ENCODE measurements at regions not wholly inside any gene's neighbourhood (a gene's known extent, or its start where the extent isn't known, plus 50 kb on each side); places are given as distances from the start of the nearest gene placed in this dataset.
"Not testable (repeated sequence)": the region's sequence is repeated elsewhere in the genome, so short reads cannot be mapped to it uniquely, and the experiment has no call there.

DNA sequence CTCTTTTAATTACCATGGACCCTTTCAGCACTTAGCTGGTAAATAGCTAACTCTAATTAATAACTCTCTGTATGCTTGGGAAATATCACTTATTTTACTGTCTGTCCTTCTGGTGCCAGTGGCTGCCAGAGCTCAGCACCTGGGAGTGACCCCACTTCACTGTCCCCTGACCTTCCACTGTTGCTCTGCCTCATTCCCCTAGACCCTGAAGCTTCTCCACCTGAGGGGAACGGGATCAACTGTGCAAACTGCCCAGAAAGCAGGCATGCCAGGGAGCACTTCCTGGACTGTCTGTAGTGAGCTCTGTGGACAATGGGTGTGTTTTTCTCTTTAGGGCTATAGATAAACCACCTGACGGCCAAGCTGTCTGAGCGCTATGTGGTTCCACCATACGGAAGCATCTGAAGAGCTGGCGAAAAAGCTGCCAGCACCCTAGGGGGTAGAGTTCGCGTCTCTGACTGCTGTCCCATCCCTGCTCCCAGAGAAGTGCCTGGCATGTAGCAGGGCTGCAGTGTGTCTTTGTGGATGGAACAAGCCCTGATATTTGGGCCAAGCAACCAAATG is 106.3 kb upstream of the FOXA2 start:
- no peak for DNase-seq (ENCODE audit: low read depth in 2 of 2, low spot score in 1 of 2)

DNA sequence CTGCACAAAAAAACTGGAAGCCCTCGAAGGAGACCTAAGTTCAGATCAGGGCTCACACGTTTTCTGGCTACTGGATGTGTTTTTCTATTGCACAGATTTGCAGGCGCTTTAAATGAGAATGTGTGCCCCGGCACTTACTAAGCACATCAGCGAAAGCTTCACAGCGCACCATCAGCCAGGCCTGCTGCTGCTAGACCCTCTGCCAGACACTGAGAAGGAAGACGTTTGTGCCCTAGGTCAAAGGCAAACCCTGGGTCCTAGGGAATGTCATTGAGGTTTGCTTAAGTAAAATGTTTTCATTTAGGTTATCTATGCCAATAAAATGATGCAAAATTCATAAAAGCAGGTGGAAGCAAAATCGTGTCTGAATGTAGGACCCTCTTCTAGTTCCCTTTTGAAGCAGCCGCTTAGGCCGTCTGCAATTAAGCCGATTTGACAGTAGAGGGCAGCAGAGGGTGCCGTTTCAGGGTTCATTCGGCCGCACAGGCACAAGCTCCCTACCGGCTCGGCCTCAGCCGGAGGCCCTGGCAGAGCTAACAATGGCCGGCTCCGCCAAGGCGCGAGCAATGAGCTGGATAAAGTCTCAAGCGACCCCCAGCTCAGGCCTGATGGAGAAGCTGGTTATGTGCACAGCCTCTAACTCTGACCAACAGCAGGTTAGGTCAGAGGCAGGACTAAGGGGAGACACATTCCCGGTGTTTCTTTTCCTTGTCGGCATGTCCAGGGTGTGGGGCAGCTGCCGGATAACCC is 107.2 kb upstream of the FOXA2 start:
- peak in 1 of 2 donors; percentile 8 for DNase-seq (ENCODE audit: low read depth in 2 of 2, low spot score in 1 of 2)

DNA sequence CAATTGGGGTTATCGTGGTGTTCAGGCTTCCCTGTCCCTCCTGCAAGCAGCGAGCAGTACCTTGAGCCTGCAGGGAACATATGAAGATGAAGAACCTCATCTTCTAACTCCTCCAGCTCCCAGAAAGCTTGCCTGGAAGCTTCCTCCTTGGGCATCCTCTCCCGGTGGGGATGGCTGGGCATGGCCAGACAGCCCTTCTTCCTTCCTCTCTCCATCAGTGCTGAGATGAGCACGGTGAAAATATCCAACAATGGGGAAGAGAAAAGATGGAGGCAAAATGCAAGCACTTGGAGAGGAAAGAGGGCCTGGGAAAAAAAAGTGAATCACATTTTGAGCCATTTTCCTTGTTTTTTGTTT is 107.7 kb upstream of the FOXA2 start:
- DNase-seq (ENCODE audit: low read depth in 2 of 2, low spot score in 1 of 2), result no peak

DNA sequence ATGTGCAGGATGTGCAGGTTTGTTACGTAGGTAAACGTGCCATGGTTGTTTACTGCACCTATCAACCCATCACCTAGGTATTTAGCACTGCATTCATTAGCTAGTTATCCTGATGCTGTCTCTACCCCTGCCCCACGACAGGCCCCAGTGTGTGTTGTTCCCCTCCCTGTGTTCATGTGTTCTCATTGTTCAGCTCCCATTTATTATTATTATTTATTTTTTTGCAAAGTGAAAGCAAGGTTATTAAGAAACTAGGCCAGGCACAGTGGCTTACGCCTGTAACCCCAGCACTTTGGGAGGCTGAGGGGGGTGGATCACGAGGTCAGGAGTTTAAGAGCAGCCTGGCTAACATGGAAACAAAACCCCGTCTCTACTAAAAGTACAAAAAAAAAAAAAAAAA is 108.2 kb upstream of the FOXA2 start:
- DNase-seq (ENCODE audit: low read depth in 2 of 2, low spot score in 1 of 2), result not testable (repeated sequence)

DNA sequence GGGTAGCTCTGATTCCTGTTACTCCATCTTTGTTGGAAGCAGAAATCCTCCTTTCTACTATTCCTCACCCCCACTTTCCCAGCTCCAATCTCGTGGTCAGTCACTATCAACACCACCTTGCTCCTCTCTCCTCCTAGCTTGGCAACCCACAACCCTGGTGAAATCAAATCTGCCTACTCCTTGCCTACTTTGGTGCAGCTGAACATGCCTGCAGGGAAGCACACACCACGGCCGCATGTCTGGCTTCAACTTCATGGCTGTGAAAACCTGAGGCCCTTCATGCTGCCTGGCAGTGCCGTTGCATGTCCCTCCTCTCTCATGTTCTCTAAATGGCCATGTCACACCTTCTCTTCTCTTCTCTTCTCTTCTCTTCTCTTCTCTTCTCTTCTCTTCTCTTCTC is 112.4 kb upstream of the FOXA2 start:
- no peak for DNase-seq (ENCODE audit: low read depth in 2 of 2, low spot score in 1 of 2)

DNA sequence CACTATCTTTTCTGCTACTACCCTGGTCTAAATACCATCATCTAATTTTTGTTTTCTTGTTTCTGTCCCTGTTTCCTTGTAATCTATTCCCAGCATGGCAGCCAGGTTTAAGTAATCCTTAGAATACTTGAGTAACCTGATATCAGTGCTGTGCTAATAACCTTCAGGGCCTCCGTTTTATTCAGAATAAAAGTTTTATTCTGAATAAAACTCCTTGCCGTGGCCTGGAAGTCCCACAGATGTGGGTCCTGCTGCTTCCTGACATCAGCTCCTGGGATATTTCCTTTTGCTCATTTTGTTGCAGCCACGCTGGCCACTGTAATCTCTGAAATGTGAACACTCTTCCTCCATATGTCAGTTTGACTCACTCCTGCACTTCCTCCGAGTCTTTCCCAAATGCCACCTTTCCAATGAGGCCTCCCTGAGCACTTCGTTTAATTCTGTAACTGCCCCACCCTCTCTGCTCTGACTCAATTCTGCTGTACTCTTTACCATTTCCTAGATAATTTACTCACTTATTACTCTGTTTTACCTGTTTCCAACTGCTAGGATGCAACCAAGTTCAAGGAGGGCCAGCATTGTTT is 114.0 kb upstream of the FOXA2 start:
- DNase-seq (ENCODE audit: low read depth in 2 of 2, low spot score in 1 of 2), result no peak

DNA sequence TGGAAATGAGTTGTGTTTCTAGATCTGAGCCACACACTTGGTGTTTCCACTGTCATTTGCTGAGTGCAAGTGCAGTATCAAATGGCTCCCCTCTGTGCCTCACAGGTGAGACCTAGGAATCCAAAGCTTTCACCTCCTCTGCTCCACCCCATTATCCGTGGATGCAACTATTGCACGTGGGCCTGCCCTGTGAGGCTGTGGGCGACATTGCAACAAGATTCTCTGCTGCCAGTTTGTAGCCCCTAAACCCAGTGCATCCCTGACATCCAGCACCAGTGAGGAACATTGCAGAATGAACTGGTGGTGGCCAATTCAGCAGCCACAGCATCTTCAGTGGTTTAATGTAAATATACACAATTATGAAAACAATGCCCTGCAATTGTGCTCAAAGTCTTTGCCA is 115.0 kb upstream of the FOXA2 start:
- no peak for DNase-seq (ENCODE audit: low read depth in 2 of 2, low spot score in 1 of 2)

DNA sequence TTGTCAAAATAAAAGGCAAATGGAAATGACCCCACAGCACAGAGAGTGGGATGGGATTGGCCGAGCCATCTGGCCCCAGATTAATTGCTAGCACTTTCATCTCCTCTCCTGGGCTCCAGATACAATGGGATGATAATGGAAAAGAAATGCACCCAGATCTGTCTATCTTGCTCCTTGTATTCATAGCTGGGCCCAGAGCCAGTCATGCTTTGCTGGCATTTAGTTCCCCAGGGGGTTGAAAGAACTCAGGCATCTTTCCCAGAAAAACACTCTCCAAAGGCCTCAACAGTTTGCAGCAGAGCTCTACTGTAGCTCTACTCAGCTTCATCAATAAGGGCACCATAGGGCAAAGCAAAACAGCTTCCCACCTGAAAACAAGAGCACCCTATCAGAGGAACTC is 116.0 kb upstream of the FOXA2 start:
- DNase-seq (ENCODE audit: low read depth in 2 of 2, low spot score in 1 of 2), result no peak

DNA sequence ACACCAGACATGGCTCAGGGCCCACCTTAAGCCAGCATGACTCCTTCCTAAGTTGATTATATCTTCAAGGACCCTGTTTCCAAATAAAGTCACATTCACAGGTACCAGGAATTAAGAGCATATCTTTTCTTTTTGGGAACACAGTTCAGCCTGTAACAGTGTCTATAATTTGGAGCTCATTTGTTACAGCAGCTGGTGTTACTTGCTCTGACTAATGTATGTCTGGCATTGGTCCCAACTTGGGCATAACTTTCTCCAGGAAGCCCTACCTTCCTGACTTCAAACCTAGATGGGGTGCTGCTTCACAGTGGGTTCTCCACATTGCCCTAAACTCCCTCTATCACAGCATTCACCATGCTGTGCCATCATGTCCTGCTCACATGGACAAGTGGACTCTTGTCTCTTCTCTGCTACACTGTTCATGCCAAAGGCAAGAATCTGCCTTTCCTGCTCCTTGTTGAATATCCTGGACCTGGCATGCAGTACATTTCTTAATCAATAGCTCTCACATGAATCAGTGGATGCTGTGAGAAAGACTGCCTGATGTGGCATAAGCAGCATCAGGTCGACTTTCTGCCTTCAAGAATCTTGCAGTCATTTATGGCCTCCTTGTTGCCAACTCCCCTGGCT is 117.4 kb upstream of the FOXA2 start:
- no peak for DNase-seq (ENCODE audit: low read depth in 2 of 2, low spot score in 1 of 2)

DNA sequence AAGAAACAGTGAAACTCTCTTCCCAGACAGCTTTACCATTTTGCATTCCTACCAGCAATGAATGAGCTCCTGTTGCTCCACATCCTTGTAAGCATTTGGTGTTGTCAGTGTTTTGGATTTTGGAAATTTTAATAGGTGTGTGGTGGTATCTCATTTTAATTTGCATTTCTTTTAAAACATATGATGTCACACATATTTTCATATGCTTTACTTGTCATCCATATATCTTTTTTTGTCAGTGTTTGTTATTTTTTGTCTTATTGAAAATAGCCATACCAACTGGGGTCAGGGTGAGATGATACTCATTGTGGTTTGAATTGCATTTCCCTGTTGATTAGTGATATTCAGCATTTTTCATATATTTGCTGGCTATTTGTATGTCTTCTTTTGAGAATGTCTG is 119.5 kb upstream of the FOXA2 start:
- DNase-seq (ENCODE audit: low read depth in 2 of 2, low spot score in 1 of 2), result no peak

DNA sequence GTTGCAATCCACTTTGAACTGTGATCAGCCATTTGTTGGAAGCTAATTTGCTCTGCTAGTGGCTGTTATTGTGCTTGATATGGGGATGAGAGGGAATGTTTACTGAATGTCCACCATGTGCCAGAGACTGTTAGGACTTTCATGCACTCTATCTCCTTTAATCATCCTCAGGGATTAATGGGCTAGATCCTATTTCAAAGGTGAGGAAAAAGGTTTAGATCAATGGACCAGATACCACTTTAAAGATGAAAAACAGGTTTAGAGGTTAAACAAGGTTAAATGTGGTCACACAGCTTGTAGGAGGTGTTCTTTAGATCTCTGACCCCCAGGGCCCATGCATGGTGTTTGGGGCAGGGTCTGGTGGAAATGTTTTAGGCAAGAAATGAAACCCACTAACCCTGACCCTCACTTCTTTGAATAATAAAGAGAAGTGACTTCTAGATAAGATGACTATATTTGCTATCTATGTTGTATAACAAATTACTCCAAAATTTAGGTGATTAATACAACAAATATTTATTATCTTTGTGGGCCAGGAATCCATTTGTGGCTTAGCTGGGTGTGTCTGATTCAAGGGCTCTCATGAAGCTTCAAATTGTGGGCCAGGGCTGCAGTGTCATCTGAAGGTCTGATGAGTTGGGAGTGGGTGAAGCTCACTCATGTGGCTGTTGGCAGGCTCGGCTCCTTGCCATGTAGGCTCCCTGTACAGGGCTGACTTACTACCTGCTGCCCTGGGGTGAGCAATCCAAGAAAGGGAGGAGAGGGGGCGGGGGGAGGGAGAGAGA is 127.8 kb upstream of the FOXA2 start:
- DNase-seq (ENCODE audit: low read depth in 2 of 2, low spot score in 1 of 2), result no peak

DNA sequence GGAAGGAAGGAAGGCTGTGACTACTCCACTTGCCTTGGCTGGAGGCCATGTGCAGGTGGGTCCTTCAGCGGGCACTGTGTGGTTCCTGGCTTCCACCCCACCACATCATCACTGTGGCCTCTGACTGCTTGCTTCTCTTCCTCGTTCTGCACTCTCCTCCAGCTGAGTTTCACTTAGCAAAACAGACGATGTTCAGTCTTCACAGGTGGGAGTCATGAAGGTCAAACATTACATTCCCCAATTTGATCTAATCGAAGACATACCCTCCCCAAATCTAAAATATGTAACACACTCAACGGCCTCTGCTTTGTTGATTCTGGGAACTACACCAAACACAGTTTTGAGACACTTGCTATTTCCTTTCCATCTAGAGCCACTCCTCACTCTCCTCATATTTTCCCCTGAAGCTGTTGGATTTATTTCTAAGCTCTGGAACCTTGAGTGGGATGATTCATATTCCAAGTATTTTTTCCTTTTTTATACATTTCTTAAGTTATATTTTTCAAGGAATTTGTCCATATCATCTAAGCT is 132.5 kb upstream of the FOXA2 start:
- no peak for DNase-seq (ENCODE audit: low read depth in 2 of 2, low spot score in 1 of 2)

DNA sequence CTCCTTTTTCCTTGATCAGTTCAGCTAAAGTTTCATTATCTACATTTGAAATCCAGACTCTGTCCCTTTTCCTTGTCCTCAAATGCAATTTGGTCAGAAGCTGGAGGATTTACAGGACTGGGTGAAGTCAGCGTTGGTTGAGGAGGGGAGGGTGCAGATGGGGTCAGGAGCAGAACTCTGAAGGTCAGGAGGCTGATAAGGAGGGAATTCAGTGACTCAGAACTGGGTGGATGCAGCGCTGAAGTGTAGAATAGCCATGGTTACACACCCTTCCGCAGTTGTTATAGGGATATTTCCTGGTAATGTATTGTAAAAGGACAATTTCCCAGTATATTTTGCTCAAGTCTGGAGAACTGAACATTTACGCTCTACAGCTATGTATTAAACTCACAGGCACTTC is 133.1 kb upstream of the FOXA2 start:
- DNase-seq (ENCODE audit: low read depth in 2 of 2, low spot score in 1 of 2), result no peak

DNA sequence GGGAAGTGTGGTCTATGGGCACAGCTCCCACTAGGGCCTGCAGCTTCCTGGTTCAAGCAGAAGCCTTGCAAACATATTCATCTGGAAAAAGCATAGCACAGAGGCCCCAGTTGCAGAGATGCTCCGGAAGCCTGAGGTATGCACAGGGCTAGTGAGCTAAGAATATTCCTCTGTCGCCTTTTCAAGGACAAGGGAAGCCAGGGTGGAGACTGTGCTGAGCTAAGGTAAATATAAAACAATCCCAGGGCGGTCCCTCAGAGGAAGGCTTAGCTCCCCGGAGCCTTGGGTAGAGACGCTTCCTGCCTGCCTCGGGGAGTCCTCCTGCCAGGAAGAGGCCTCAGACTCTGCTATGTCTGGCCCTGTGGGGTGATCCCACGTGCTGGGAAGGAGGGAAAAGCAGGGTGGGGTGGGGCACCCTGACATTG is 134.8 kb upstream of the FOXA2 start:
- no peak for DNase-seq (ENCODE audit: low read depth in 2 of 2, low spot score in 1 of 2)

DNA sequence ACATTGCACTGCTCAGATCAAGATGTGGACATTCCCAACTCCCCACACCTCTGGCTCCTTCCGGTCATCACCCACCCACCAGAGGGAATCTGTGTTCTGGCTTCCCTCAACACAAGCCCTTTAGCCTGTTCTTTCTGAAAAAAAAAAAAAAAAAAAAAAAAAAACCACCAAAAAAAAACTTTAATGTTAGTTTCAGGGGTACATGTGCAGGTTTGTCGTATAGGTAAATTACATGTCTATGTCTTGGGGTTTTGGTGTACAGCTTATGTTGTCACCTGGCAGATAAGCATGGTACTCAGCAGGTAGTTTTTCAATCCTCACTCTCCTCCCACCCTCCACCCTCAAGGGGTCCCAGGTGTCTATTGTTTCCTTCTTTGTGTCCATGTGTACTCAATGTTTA is 135.8 kb upstream of the FOXA2 start:
- DNase-seq (ENCODE audit: low read depth in 2 of 2, low spot score in 1 of 2), result no peak

DNA sequence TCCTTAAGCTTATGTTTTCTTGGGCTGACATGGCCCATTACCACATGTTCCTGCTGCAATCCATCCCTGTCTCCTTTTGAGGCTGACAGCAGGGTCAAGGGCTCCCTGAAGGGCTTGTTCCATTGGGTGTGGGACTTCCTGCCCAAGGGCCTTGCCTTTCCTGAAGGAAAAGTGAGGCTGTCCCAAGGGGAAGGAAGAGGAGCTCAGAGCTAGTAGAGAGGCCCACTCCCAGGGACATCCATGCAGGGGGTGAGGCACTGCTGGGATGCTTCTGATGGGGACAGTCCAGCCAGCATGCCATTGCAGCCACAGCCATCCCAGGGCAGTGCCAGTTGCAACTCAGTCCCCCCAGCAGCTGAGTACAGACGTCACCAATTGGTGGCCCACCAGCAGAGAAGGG is 138.4 kb upstream of the FOXA2 start:
- DNase-seq (ENCODE audit: low read depth in 2 of 2, low spot score in 1 of 2), result no peak

DNA sequence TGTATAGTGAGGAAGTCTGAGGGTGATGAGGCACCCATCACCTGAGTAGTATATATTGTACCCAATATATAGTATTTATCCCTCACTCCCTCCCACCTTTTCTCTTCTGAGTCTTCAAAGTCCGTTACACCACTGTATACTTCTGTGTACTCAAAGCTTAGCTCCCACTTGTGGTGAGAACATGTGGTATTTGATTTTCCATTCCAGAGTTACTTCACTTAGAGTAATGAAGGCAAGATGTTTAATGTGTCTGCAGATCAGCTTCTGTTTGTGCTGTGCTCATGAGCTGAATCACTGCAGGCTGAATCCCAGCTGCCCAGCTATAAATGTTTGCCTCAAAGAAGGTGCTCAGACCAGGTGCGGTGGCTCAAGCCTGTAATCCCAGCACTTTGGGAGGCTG is 139.3 kb upstream of the FOXA2 start:
- DNase-seq (ENCODE audit: low read depth in 2 of 2, low spot score in 1 of 2), result no peak

DNA sequence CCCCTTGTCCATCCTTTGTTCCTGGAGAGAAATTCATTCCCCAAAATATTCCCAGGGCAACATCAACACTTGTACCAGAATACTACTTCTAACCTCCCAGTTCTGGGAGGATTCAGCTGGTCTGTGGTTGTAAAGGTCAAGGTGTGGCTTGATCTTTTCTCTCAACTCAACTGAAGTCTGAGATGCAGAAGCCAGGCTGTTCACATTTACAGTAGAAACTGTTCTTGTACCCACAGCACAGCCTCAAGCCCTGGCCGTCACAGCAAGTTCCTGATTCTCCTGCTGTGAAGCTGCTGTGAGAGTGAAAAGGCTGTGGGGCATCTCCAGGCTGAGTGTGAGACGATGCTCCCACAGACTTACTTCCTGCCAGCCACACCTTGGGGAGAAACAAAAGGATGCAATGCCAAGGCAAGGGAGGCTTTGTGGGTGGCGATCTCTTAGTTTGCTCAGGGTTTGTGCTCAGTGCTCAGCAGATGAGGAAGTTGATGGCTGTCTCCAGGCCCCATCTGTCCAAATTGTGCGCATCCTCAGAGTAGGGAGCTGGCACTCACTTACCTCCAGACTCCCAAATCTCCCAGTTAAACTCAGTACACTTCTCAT is 143.9 kb upstream of the FOXA2 start:
- no peak for DNase-seq (ENCODE audit: low read depth in 2 of 2, low spot score in 1 of 2)

DNA sequence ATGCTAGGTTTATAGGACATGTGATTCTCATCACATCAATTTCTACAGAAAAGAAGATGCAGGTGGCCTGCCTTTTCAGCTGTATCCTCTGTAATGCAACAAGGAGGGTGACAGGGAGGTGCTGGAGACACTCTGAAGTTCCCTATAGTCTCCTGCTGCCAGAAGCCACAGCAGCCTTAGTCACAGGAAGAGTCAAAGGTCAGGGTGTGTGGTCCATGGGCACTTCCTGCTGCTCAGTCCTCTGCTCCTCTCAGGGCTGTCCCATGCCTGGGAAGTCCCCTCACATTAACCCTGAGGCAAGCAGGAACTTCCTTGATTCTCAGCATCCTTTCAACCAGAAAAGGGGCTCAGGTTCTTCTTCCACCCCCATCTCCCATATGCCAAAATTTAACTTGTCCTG is 144.8 kb upstream of the FOXA2 start:
- no peak for DNase-seq (ENCODE audit: low read depth in 2 of 2, low spot score in 1 of 2)

DNA sequence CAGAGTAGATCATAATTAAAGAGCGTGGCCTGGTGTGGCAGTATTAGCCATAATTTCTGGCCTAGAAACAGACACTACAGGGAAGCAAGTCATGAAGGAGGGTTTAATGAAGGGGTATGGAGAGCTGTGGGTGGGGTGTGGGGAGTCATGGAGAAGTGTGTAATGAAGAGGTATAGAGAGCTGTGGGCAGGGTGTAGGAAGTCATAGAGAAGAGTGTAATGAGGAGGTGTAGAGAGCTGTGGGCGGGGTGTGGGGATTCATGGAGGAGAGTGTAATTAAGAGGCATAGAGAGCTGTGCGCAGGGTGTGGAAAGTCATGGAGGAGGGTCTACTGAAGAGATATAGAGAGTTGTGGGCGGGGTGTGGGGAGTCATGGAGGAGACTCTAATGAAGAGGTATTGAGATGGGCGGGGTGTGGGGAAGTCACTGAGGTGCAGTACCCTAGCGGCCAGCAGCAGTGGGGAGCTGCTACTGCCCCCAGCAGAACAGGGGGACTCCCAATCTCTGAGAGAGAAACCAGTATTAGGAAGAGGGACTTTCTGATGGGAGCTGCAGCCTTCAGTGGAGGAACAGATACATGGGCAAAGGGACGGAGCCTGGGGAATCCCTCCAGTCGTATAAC is 145.4 kb upstream of the FOXA2 start:
- DNase-seq (ENCODE audit: low read depth in 2 of 2, low spot score in 1 of 2), result no peak

DNA sequence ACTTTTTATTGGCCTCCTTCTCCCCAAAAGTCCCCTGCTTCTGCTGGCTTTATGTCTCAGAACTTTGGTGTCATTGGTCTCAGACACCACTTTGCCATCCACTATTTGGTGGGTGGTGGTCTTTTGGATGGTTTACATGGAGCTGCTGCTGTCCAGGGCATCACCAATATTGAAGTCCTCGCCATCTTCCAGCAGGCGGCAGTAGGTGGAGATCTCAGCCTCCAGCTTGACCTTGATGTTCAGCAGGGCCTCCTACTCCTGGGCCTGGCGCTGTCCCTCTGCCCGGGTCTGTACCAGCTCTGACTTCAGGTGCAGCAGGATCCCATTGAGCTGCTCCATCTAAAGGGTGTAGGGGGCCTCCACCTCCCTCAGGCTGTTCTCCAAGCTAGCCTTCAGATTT is 148.4 kb upstream of the FOXA2 start:
- DNase-seq (ENCODE audit: low read depth in 2 of 2, low spot score in 1 of 2), result no peak

Measured in stimulated activated CD8-positive, alpha-beta memory T cell treated with anti-CD3 and anti-CD28 coated beads, Interleukin-4, amount 100 ng/mL, for 1 hour (primary cell).